GM12891 (cell line): ENCODE measurements at regions not wholly inside any gene's neighbourhood (a gene's known extent, or its start where the extent isn't known, plus 50 kb on each side); places are given as distances from the start of the nearest gene placed in this dataset.

Experiments
- POLR2A ChIP-seq: IDR thresholded peaks from 2 replicates; pipeline ENCODE4 v1.6.1; 2011; ENCODE audit warnings: low read depth, low read length, control low read depth
- POLR2AphosphoS5 ChIP-seq: IDR thresholded peaks from 2 replicates; pipeline ENCODE4 v1.6.1; 2011; ENCODE audit warnings: low read depth, low read length, control low read depth

DNA sequence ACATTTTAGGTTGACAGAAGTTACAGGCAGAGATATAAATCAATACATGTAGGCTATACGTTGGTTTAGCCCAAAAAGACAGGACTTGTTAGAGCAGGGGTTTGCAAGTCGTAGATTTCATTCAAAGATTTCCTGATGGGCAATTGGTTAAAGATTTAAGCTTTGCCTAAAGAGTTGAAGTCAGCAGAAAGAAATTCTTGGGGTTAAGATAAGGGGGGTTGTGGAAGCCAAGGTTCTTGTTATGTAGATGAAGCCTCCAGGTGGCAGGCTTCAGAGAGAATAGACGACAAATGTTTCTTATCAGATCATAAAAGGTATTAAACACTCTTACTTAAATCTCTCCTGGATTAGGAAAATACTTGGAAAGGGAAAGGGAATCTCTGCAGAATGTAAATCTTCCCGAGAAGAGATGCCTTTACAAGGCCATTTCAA lies 510.8 kb downstream of the TMTC2 start:
- TF ChIP-seq POLR2A (no peak), POLR2AphosphoS5 (no peak)
